Inferior parietal cortex (tissue), 1 donor: ENCODE measurements at regions not wholly inside any gene's neighbourhood (a gene's known extent, or its start where the extent isn't known, plus 50 kb on each side); places are given as distances from the start of the nearest gene placed in this dataset.
"Not testable (repeated sequence)": the region's sequence is repeated elsewhere in the genome, so short reads cannot be mapped to it uniquely, and the experiment has no call there.

ENCODE experiments used
- DNase-seq: peaks from one replicate; pipeline ENCODE4 v3.0.0-alpha.2; 2016; ENCODE audit errors: extremely low spot score

GRCh38 chr3:29141197-29141917, 139.5 kb upstream of the RBMS3 start:
- no peak for DNase-seq

GRCh38 chr3:29141918-29142275, 139.0 kb upstream of the RBMS3 start:
- DNase-seq = no peak

GRCh38 chr3:29143151-29143550, 137.7 kb upstream of the RBMS3 start:
- DNase-seq = no peak

GRCh38 chr3:29144361-29144760, 136.5 kb upstream of the RBMS3 start:
- DNase-seq = no peak

- DNase-seq = peak; percentile 10
These were observed 136.1 kb upstream of the RBMS3 start for GRCh38 chr3:29144807-29145206.

- peak; percentile 2 for DNase-seq
These were observed 135.5 kb upstream of the RBMS3 start for GRCh38 chr3:29145360-29145759.

GRCh38 chr3:29152379-29152778, 128.5 kb upstream of the RBMS3 start:
- DNase-seq = no peak

- no peak for DNase-seq
These were observed 127.1 kb upstream of the RBMS3 start for GRCh38 chr3:29153811-29154210.

GRCh38 chr3:29156086-29156715, 124.7 kb upstream of the RBMS3 start:
- no peak for DNase-seq

- peak; percentile 30 for DNase-seq
These were observed 116.0 kb upstream of the RBMS3 start for GRCh38 chr3:29164825-29165224.

- DNase-seq = no peak
These were observed 113.7 kb upstream of the RBMS3 start for GRCh38 chr3:29167180-29167579.

GRCh38 chr3:29168081-29168480, 112.8 kb upstream of the RBMS3 start:
- DNase-seq = no peak

GRCh38 chr3:29168696-29169095, 112.2 kb upstream of the RBMS3 start:
- DNase-seq = no peak

GRCh38 chr3:29169451-29169850, 111.4 kb upstream of the RBMS3 start:
- DNase-seq = no peak

GRCh38 chr3:29171043-29171990, 109.6 kb upstream of the RBMS3 start:
- no peak for DNase-seq

- DNase-seq = no peak
These were observed 104.4 kb upstream of the RBMS3 start for GRCh38 chr3:29176501-29176900.

- no peak for DNase-seq
These were observed 101.8 kb upstream of the RBMS3 start for GRCh38 chr3:29178809-29179793.

- DNase-seq = no peak
These were observed 99.6 kb upstream of the RBMS3 start for GRCh38 chr3:29181149-29181780.

- DNase-seq = no peak
These were observed 99.0 kb upstream of the RBMS3 start for GRCh38 chr3:29181872-29182271.

- not testable (repeated sequence) for DNase-seq
These were observed 98.0 kb upstream of the RBMS3 start for GRCh38 chr3:29182828-29183227.
